ENCODE measurements at regions not wholly inside any gene's neighbourhood (a gene's known extent, or its start where the extent isn't known, plus 50 kb on each side); places are given as distances from the start of the nearest gene placed in this dataset.

GRCh38 chr11:39249566-39250365, 2209.7 kb downstream of the LRRC4C start:
- Histone ChIP-seq H3K9me2 (ENCODE audit: insufficient read depth) (no peaks in the 10 kb centered on the region), H2AFZ (ENCODE audit: low read depth, low read length, poor library complexity, severe bottlenecking) (no peak overlapping the region), H3K4me1 (ENCODE audit: control insufficient read depth in 1 of 2, insufficient read depth in 2 of 2, low read length in 2 of 2) (no peaks in the 10 kb centered on the region), H3K9me3 (ENCODE audit: control insufficient read depth in 1 of 2, insufficient read depth in 1 of 2, low read depth in 1 of 2, low read length in 2 of 2) (peaks cover 7 to 9% of the 10 kb centered on the region in 2 experiments; a peak in 2 of 4 replicates), H3K9ac (ENCODE audit: low read length) (no peak overlapping the region), H3K4me2 (ENCODE audit: low read length) (no peak overlapping the region), H3K36me3 (ENCODE audit: control insufficient read depth in 1 of 2, insufficient read depth in 2 of 2, low read length in 2 of 2) (no peaks in the 10 kb centered on the region), H4K20me1 (ENCODE audit: insufficient read depth) (no peaks in the 10 kb centered on the region), H3K79me2 (ENCODE audit: insufficient read depth, low read length) (no peaks in the 10 kb centered on the region), H3K27me3 (ENCODE audit: insufficient read depth, low read length) (no peaks in the 10 kb centered on the region), H3K27ac (ENCODE audit: low read depth, low read length) (no peak overlapping the region), H3K4me3 (replicated peaks in 1 of 2; ENCODE audit: low read depth in 1 of 2, low read length in 2 of 2) (no peak overlapping the region)
- TF ChIP-seq TCF7L2 (IDR thresholded peaks at IDR 0.05; ENCODE audit: borderline replicate concordance, extremely low read depth, insufficient read depth, insufficient read length) (no peak), YY1 (IDR thresholded peaks at IDR 0.05; ENCODE audit: extremely low read depth, insufficient replicate concordance, low read depth, low read length) (no peak), SP1 (IDR thresholded peaks at IDR 0.05; ENCODE audit: low read depth) (no peak), ZNF274 (IDR thresholded peaks at IDR 0.05; ENCODE audit: low read depth, low read length) (no peak), CTCF (IDR thresholded peaks at IDR 0.05 in 2 of 3, conservative IDR thresholded peaks at IDR 0.05 in 1 of 3; ENCODE audit: borderline replicate concordance in 1 of 3, insufficient read depth in 1 of 3, low read depth in 2 of 3, low read length in 2 of 3) (no peak), EZH2 (IDR thresholded peaks at IDR 0.05) (no peak), ATF3 (IDR thresholded peaks at IDR 0.05) (no peak), JUND (IDR thresholded peaks at IDR 0.05) (no peak), FOSL1 (IDR thresholded peaks at IDR 0.05; ENCODE audit: low read depth) (no peak), EGR1 (IDR thresholded peaks at IDR 0.05; ENCODE audit: low read depth) (no peak), EZH2phosphoT487 (IDR thresholded peaks at IDR 0.05; ENCODE audit: borderline replicate concordance) (no peak), ZFX (IDR thresholded peaks at IDR 0.05) (no peak), RAD21 (IDR thresholded peaks at IDR 0.05; ENCODE audit: low read depth) (no peak), POLR2AphosphoS5 (IDR thresholded peaks at IDR 0.05; ENCODE audit: low read depth, low read length) (no peak), CEBPB (IDR thresholded peaks at IDR 0.05; ENCODE audit: low read depth) (no peak), POLR2A (IDR thresholded peaks at IDR 0.05; ENCODE audit: borderline replicate concordance, extremely low read depth, insufficient read depth, insufficient read length) (no peak), ELF1 (IDR thresholded peaks at IDR 0.05; ENCODE audit: borderline replicate concordance, low read depth) (no peak)
- TF ChIP-seq, protein P1, sequence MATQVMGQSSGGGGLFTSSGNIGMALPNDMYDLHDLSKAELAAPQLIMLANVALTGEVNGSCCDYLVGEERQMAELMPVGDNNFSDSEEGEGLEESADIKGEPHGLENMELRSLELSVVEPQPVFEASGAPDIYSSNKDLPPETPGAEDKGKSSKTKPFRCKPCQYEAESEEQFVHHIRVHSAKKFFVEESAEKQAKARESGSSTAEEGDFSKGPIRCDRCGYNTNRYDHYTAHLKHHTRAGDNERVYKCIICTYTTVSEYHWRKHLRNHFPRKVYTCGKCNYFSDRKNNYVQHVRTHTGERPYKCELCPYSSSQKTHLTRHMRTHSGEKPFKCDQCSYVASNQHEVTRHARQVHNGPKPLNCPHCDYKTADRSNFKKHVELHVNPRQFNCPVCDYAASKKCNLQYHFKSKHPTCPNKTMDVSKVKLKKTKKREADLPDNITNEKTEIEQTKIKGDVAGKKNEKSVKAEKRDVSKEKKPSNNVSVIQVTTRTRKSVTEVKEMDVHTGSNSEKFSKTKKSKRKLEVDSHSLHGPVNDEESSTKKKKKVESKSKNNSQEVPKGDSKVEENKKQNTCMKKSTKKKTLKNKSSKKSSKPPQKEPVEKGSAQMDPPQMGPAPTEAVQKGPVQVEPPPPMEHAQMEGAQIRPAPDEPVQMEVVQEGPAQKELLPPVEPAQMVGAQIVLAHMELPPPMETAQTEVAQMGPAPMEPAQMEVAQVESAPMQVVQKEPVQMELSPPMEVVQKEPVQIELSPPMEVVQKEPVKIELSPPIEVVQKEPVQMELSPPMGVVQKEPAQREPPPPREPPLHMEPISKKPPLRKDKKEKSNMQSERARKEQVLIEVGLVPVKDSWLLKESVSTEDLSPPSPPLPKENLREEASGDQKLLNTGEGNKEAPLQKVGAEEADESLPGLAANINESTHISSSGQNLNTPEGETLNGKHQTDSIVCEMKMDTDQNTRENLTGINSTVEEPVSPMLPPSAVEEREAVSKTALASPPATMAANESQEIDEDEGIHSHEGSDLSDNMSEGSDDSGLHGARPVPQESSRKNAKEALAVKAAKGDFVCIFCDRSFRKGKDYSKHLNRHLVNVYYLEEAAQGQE (IDR thresholded peaks at IDR 0.05; ENCODE audit: low read depth) = no peak
- TF ChIP-seq, protein P2, sequence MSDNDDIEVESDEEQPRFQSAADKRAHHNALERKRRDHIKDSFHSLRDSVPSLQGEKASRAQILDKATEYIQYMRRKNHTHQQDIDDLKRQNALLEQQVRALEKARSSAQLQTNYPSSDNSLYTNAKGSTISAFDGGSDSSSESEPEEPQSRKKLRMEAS (IDR thresholded peaks at IDR 0.05) = no peak
- intact Hi-C loops (cut with micrococcal nuclease) = no loop called here
- POLR2A ChIA-PET = no interaction called here
- no peak for ATAC-seq
- CTCF ChIA-PET = no interaction called here
- DNase-seq (ENCODE audit: low read depth, low spot score) = no peak
- BruUV-seq (replicated peaks) = no TSS peak
- RAD21 ChIA-PET (ENCODE audit: low non-redundant PET in 1 of 2, low total read pairs in 2 of 2, uncharacterized antibody in 2 of 2, unreplicated experiment in 2 of 2) = no interaction called here
